Liver (tissue), 8 donors: ENCODE measurements at regions not wholly inside any gene's neighbourhood (a gene's known extent, or its start where the extent isn't known, plus 50 kb on each side); places are given as distances from the start of the nearest gene placed in this dataset.

Experiments used
- DNase-seq: peaks from one replicate; pipeline ENCODE4 v3.0.0-alpha.2; 2017; ENCODE audit warnings: low spot score
- H3K27ac ChIP-seq, 2 donors: one replicate each; pipeline ENCODE4 v1.7.0; 2013; ENCODE audit warnings: inconsistent platforms in 2 of 2, low read length in 2 of 2, control low read depth in 1 of 2, low read depth in 1 of 2, mild to moderate bottlenecking in 1 of 2
- H3K27me3 ChIP-seq, 4 donors: one replicate each; pipeline versions ENCODE4 v1.6.1 to v1.7.0; 2013; ENCODE audit warnings: low read length in 3 of 4, inconsistent platforms in 1 of 4, mild to moderate bottlenecking in 1 of 4, moderate library complexity in 1 of 4; ENCODE audit not compliant: control insufficient read depth in 4 of 4, insufficient read depth in 4 of 4
- H3K36me3 ChIP-seq, 4 donors: one replicate each; pipeline versions ENCODE4 v1.6.1 to v1.7.0; 2013; ENCODE audit warnings: low read length in 3 of 4, mild to moderate bottlenecking in 3 of 4, low read depth in 1 of 4, moderate library complexity in 1 of 4; ENCODE audit not compliant: control insufficient read depth in 4 of 4, insufficient read depth in 3 of 4
- H3K4me1 ChIP-seq, 4 donors: one replicate each; pipeline versions ENCODE4 v1.6.1 to v1.7.0; 2013; ENCODE audit warnings: low read length in 3 of 4, mild to moderate bottlenecking in 3 of 4, moderate library complexity in 1 of 4; ENCODE audit not compliant: control insufficient read depth in 4 of 4, insufficient read depth in 4 of 4
- H3K4me3 ChIP-seq, 3 donors: one replicate each; pipeline versions ENCODE4 v1.6.1 to v1.7.0; 2013; ENCODE audit warnings: low read length in 3 of 3, control low read depth in 1 of 3, low read depth in 1 of 3, mild to moderate bottlenecking in 1 of 3
- H3K9ac ChIP-seq, 2 donors: one replicate each; pipeline ENCODE4 v1.7.0; 2013; ENCODE audit warnings: low read length in 2 of 2, mild to moderate bottlenecking in 2 of 2, moderate library complexity in 2 of 2, control low read depth in 1 of 2, low read depth in 1 of 2
- H3K9me3 ChIP-seq, 4 donors: one replicate each; pipeline versions ENCODE4 v1.6.1 to v1.7.0; 2013; ENCODE audit warnings: low read length in 3 of 4; ENCODE audit not compliant: control insufficient read depth in 4 of 4
- ATF3 ChIP-seq: IDR thresholded peaks from 2 replicates; pipeline ENCODE4 v1.6.1; 2016; ENCODE audit warnings: antibody characterized with exemption
- EGR1 ChIP-seq, 2 donors: IDR thresholded peaks; 2 replicates each; pipeline ENCODE4 v1.6.1; 2016 to 2018; ENCODE audit warnings: antibody characterized with exemption in 2 of 2, low read depth in 2 of 2
- FOXA1 ChIP-seq: IDR thresholded peaks from 2 replicates; pipeline ENCODE4 v1.6.1; 2016; ENCODE audit warnings: antibody characterized with exemption
- FOXA2 ChIP-seq: IDR thresholded peaks from 2 replicates; pipeline ENCODE4 v1.6.1; 2016; ENCODE audit warnings: antibody characterized with exemption
- GABPA ChIP-seq, 2 donors: IDR thresholded peaks in 1 of 2; conservative IDR thresholded peaks in 1 of 2; 2 replicates each; pipeline ENCODE4 v1.6.1; 2016; ENCODE audit warnings: antibody characterized with exemption in 2 of 2, mild to moderate bottlenecking in 1 of 2, moderate library complexity in 1 of 2
- HNF4A ChIP-seq, 2 donors: conservative IDR thresholded peaks; 2 replicates each; pipeline ENCODE4 v1.6.1; 2016; ENCODE audit warnings: antibody characterized with exemption in 2 of 2, mild to moderate bottlenecking in 2 of 2
- JUND ChIP-seq, 2 donors: IDR thresholded peaks; 2 replicates each; pipeline ENCODE4 v1.6.1; 2016; ENCODE audit warnings: antibody characterized with exemption in 2 of 2
- NR2F2 ChIP-seq: IDR thresholded peaks from 2 replicates; pipeline ENCODE4 v1.6.1; 2016; ENCODE audit warnings: antibody characterized with exemption
- RAD21 ChIP-seq, 2 donors: IDR thresholded peaks; 2 replicates each; pipeline ENCODE4 v1.6.1; 2016; ENCODE audit warnings: antibody characterized with exemption in 2 of 2, mild to moderate bottlenecking in 2 of 2
- RXRA ChIP-seq, 2 donors: IDR thresholded peaks; 2 replicates each; pipeline ENCODE4 v1.6.1; 2017 to 2018; ENCODE audit warnings: antibody characterized with exemption in 2 of 2, mild to moderate bottlenecking in 1 of 2
- SP1 ChIP-seq: IDR thresholded peaks from 2 replicates; pipeline ENCODE4 v1.6.1; 2018; ENCODE audit warnings: antibody characterized with exemption, mild to moderate bottlenecking
- TAF1 ChIP-seq: conservative IDR thresholded peaks from 2 replicates; pipeline ENCODE4 v1.6.1; 2016; ENCODE audit warnings: antibody characterized with exemption, mild to moderate bottlenecking
- YY1 ChIP-seq: IDR thresholded peaks from 2 replicates; pipeline ENCODE4 v1.6.1; 2016; ENCODE audit warnings: antibody characterized with exemption, mild to moderate bottlenecking
- WGBS: extraction: QIAGEN DNeasy Blood & Tissue Kit; methylation state at CpG from one replicate; pipeline ENCODE4 v1.1.7; 2013; 5-methylcytosine and 5-hydroxymethylcytosine counted together
- TF ChIP-seq, protein P1 (sequence below): IDR thresholded peaks from 2 replicates; pipeline ENCODE4 v1.6.1; 2016; ENCODE audit warnings: antibody characterized with exemption
- TF ChIP-seq, protein P2 (sequence below): fragments of 150-350 bp; IDR thresholded peaks from 2 replicates; pipeline ENCODE4 v1.5.1; 2017; ENCODE audit warnings: improper control_type of control experiment, low read depth, low read length; ENCODE audit not compliant: missing input control
- TF ChIP-seq, protein P3 (sequence below): IDR thresholded peaks from 2 replicates; pipeline ENCODE4 v1.6.1; 2016; ENCODE audit warnings: antibody characterized with exemption, mild to moderate bottlenecking
- donor health status: healthy.
- donor health status: healthy.
- donor health status: healthy.
- donor health status: healthy.
- donor health status: healthy.

GRCh38 chr15:39434163-39434562, 146.7 kb upstream of the THBS1 start (continued):
- TF ChIP-seq, protein P1, sequence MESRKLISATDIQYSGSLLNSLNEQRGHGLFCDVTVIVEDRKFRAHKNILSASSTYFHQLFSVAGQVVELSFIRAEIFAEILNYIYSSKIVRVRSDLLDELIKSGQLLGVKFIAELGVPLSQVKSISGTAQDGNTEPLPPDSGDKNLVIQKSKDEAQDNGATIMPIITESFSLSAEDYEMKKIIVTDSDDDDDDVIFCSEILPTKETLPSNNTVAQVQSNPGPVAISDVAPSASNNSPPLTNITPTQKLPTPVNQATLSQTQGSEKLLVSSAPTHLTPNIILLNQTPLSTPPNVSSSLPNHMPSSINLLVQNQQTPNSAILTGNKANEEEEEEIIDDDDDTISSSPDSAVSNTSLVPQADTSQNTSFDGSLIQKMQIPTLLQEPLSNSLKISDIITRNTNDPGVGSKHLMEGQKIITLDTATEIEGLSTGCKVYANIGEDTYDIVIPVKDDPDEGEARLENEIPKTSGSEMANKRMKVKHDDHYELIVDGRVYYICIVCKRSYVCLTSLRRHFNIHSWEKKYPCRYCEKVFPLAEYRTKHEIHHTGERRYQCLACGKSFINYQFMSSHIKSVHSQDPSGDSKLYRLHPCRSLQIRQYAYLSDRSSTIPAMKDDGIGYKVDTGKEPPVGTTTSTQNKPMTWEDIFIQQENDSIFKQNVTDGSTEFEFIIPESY = no peak
- TF ChIP-seq HNF4A (conservative IDR thresholded peaks at IDR 0.05) (no peak), TAF1 (no peak), RAD21 (IDR thresholded peaks at IDR 0.05) (no peak), GABPA (IDR thresholded peaks at IDR 0.05 in 1 of 2, conservative IDR thresholded peaks at IDR 0.05 in 1 of 2) (no peak)

GRCh38 chr15:39434751-39435238, 146.1 kb upstream of the THBS1 start:
- Histone ChIP-seq H3K27ac (no peak overlapping the region), H3K4me3 (no peak overlapping the region), H3K36me3 (no peaks in the 10 kb centered on the region), H3K9me3 (no peaks in the 10 kb centered on the region), H3K9ac (no peak overlapping the region), H3K27me3 (peaks cover 0 to under 1% (median 0%) of the 10 kb centered on the region in 4 donors), H3K4me1 (no peaks in the 10 kb centered on the region)
- TF ChIP-seq GABPA (IDR thresholded peaks at IDR 0.05 in 1 of 2, conservative IDR thresholded peaks at IDR 0.05 in 1 of 2) (no peak), SP1 (peak; percentile 32), FOXA2 (no peak), NR2F2 (peak; percentile 95), RXRA (IDR thresholded peaks at IDR 0.05) (peak; percentile 40 to 43)
- WGBS = 37% methylated on average over 5 of the region's 5 CpGs
- no peak for DNase-seq

DNA sequence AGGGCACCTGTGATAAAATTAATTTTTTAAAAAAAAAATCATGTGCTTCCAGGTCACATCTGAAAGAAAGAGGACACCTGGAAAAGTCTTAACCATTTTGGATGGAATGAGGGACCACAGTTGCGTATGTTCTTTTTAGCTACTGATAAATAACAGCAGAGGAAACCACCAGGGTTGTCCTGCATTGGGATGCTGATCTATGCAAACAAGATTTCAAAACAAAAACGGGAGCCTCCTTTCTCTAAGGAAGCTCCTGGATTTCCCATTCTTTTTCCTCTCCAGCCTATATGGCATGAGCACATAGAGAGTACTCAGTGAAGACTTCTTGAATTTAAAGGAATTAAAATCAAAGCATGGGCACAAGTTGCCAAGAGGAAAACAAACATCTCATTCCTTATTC, 145.6 kb upstream of the THBS1 start:
- H3K27ac ChIP-seq = no peak overlapping the region
- TF ChIP-seq SP1 (no peak), JUND (IDR thresholded peaks at IDR 0.05) (no peak), GABPA (IDR thresholded peaks at IDR 0.05 in 1 of 2, conservative IDR thresholded peaks at IDR 0.05 in 1 of 2) (no peak), EGR1 (IDR thresholded peaks at IDR 0.05; ENCODE audit: low read depth in 2 of 2) (no peak), ATF3 (no peak), FOXA2 (no peak), RXRA (IDR thresholded peaks at IDR 0.05) (no peak), TAF1 (no peak), RAD21 (IDR thresholded peaks at IDR 0.05) (no peak), NR2F2 (no peak), FOXA1 (no peak), YY1 (no peak)
- TF ChIP-seq, protein P2, sequence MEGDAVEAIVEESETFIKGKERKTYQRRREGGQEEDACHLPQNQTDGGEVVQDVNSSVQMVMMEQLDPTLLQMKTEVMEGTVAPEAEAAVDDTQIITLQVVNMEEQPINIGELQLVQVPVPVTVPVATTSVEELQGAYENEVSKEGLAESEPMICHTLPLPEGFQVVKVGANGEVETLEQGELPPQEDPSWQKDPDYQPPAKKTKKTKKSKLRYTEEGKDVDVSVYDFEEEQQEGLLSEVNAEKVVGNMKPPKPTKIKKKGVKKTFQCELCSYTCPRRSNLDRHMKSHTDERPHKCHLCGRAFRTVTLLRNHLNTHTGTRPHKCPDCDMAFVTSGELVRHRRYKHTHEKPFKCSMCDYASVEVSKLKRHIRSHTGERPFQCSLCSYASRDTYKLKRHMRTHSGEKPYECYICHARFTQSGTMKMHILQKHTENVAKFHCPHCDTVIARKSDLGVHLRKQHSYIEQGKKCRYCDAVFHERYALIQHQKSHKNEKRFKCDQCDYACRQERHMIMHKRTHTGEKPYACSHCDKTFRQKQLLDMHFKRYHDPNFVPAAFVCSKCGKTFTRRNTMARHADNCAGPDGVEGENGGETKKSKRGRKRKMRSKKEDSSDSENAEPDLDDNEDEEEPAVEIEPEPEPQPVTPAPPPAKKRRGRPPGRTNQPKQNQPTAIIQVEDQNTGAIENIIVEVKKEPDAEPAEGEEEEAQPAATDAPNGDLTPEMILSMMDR = no peak
- TF ChIP-seq, protein P3, sequence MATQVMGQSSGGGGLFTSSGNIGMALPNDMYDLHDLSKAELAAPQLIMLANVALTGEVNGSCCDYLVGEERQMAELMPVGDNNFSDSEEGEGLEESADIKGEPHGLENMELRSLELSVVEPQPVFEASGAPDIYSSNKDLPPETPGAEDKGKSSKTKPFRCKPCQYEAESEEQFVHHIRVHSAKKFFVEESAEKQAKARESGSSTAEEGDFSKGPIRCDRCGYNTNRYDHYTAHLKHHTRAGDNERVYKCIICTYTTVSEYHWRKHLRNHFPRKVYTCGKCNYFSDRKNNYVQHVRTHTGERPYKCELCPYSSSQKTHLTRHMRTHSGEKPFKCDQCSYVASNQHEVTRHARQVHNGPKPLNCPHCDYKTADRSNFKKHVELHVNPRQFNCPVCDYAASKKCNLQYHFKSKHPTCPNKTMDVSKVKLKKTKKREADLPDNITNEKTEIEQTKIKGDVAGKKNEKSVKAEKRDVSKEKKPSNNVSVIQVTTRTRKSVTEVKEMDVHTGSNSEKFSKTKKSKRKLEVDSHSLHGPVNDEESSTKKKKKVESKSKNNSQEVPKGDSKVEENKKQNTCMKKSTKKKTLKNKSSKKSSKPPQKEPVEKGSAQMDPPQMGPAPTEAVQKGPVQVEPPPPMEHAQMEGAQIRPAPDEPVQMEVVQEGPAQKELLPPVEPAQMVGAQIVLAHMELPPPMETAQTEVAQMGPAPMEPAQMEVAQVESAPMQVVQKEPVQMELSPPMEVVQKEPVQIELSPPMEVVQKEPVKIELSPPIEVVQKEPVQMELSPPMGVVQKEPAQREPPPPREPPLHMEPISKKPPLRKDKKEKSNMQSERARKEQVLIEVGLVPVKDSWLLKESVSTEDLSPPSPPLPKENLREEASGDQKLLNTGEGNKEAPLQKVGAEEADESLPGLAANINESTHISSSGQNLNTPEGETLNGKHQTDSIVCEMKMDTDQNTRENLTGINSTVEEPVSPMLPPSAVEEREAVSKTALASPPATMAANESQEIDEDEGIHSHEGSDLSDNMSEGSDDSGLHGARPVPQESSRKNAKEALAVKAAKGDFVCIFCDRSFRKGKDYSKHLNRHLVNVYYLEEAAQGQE = no peak
- TF ChIP-seq, protein P1 = no peak
- H3K36me3 ChIP-seq = no peaks in the 10 kb centered on the region
- H3K4me3 ChIP-seq = no peak overlapping the region
- no peaks in the 10 kb centered on the region for H3K4me1 ChIP-seq
- no peak for DNase-seq
- H3K9me3 ChIP-seq = no peaks in the 10 kb centered on the region
- 59% methylated on average over 2 of the region's 2 CpGs for WGBS
- H3K27me3 ChIP-seq = peaks cover 0 to 2% (median 0%) of the 10 kb centered on the region in 4 donors
- H3K9ac ChIP-seq = no peak overlapping the region
